HG02884 (cell line): ENCODE measurements at regions not wholly inside any gene's neighbourhood (a gene's known extent, or its start where the extent isn't known, plus 50 kb on each side); places are given as distances from the start of the nearest gene placed in this dataset.

Experiments
- ATAC-seq: cut with Tn5 transposase; IDR thresholded peaks from one replicate; pipeline ENCODE4 v1.9.1; 2021; ENCODE audit warnings: mild to moderate bottlenecking, moderate library complexity; ENCODE audit not compliant: unreplicated experiment

DNA sequence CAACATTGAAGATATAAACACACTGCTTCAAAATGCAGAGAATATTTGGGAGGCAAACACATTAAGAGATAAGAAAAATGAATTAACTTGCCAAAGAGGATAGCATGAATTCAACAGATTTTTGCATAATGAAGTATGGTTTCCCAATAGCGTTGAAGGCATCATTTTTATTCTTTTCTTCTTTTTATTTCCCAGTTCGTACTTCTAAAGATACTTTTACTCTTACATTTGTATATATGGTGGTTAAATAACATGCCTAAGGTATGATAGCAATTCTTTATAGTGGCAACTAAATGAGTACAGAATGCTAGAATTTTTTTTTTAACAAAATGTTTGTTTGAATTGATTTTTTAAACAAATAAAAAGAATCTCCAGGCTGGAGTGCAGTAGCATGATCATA is 473.4 kb upstream of the MARCKS start:
- no peak for ATAC-seq

DNA sequence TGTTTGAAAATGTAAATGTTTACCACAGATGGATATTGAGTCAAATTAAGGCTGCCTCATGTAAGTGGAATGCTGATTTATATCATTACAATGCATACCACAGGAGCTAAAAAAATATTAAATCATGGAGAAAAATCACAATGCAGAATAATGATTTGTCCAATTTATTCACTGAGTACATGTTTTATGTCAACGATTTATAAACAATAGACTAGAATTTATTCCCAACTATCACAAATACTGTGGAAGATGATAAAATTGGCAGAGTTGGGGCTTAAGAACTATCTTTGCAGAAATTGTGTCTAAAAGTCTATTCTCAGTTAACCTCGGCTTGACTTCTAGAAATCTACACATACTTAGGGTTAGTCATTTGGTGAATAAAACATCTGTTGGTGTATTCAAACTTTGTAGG is 472.1 kb upstream of the MARCKS start:
- no peak for ATAC-seq

DNA sequence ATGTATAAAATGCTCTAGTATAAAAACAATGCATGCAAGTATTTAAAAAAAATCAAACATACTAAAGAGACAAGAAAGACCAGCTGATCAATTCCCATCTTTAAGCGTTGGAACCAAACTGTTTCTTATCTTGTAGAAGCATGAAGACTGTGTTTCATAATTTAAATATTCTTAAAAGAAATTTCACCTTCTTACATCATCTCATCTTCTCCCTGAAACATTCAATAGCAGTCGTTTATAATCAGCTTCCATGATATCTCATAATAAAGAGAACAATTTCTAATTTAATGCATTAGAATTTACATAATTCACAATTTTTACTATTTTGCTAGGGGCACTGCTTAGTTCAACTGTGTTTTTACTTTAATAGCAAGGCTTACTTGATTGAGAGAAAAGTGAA is 468.1 kb upstream of the MARCKS start:
- ATAC-seq = no peak

DNA sequence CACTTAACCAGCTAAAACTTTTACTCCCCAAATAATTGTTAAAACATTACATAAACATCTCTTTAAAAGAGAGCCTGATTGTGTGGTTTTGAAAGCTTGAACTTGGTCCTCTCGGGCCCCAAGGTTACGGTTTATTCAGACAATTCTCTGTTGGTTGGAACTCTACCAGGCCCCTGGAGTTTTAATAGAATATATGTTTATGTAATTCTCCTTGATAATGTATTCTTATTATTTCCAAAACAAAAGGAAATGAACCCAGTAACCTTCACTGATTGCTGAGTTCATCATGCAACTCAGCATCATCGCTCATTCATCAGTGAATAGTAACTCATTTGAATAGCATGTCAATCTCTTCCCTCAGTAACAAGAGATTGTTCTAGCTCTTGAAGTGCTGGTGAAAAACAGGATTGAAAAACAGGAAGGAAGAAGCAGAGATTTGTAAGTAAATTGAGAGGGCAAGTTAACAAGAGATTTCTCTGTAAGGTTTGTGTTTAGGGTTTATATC is 464.5 kb upstream of the MARCKS start:
- no peak for ATAC-seq

DNA sequence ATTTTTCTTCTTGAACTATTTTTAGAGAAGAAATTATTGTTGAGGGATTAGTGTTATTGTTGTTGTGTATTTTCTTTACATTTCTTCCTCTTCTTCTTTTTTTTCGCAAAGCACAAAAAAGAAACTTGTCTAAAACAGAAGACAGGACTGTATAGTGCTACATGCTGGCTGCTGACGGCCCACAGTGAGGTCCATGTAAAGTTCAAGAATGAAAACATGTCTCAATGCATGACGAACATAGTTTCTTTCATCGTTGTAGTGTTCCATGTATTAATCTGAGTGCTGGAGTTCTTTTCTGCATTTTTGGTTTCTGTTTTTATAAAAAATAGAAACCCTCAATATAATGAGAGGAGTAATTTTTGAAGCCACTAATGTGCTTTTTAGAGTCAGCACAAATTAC is 462.9 kb upstream of the MARCKS start:
- no peak for ATAC-seq

DNA sequence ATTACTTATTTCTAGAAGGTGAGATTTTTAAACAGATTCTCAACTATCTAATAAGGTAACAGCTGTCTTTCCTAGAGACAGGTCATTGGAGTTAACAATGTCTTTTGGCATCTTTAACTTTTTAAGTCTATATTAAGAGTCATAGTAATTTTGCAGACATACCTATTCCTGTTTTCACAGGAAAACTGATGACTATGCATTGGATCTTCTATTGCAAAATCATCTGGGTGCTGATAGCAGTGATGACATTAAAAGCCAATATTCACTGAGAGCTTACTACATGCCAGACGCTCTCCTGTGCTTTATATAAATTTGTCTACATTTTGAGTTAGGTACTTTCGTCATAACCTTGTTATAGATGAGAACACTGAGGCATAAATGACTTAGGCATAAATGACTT is 462.4 kb upstream of the MARCKS start:
- no peak for ATAC-seq

DNA sequence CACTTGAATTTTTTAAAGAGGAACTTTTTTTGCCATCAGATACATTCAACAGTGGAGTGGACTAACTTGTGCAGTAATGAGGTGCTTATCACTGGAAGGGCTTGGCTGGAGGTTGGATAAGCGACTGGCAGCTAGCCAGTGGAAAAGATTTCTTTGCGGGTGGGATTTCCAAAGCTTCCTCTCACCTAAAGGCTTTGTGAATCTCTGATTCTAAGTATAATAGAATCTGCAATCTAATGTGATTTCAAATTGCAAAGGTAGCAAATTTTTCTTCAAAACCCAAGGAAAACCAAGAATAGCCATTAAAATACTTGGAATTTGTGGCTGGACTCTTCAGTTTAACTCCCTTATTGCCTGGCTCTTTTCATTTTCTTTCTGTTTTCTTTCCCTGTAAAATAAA is 460.4 kb upstream of the MARCKS start:
- no peak for ATAC-seq

DNA sequence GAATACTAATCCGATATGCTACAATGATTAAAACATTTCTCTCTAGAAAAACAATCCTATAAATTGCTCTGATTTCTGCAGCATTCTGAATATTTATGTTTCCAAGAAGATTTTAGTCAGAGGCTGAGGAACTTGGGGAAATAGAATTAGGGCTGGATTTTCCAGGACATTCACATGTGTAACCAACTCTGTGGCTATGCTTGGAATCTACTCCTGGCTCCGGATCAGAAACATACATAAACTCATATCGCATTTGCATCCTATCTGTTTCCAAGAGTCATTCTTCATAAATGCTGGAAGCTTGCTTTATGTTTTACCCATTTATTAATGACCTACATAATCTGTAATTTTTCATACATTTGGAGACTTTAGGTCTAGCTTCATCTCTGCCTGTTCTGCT is 459.9 kb upstream of the MARCKS start:
- ATAC-seq = no peak

DNA sequence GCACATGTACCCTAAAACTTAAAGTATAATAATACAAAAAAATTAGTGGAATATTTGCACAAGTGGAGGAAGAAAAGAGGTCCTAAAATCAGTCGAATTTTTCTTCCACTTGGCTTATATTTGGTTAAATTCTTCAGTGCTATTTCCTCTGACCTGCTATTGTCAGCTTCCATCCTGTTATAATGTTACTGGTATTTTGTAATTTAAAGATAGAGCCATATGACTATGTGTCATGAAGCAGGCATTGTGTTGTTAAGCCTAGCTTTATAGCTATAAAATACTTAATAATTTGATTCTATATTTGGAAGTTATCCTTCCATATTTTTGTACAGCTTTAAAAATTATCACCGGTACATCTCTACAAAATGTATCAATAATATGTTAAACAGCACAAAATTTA is 455.9 kb upstream of the MARCKS start:
- ATAC-seq = no peak

DNA sequence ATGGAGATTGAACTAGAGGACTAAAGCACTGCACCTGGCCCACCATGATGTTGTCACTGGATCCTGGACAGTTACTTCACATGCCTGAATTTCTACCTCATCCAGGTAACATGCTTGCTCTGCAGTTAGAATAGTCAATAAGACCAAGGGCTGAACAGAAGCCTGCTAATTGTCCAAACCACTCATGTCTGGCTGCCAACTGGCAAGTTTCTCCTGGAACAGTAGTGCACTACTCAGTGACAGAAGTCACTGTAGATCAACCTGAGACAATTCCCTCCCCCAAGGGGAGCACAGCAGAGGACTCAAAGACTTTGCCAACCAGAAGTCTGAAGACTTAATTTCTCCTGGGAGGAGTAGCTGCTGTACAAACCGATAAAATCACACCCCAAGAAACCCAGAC is 454.6 kb upstream of the MARCKS start:
- no peak for ATAC-seq

DNA sequence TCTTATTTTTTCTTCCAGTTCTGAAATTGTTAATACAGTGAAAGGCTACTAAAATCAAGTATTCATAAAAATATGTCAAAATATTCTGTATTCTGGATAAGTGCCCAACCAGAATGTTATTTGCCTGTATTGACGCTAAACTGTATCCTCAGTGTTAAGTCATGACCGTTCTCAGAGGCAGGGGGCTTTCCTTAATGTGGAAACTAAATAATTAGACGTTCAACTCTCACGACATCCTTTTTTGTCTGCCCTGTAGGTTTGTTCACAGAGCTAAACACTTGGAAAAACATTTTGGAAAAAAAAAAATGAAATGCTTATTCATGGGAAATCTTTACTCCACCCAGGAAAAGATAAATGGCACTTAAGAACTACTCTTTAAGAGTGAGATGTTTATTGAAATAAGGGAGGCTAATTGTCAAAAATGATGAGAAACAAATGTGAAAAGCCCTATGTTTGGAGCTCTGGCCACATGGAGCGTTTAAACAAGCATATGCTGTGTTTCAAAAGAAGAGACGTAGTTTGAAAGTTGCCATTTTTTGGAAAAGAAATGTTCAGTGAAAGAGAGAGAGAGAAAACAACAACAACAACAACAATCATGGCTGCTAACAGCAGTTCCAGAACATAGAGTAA is 453.1 kb upstream of the MARCKS start:
- ATAC-seq = no peak

DNA sequence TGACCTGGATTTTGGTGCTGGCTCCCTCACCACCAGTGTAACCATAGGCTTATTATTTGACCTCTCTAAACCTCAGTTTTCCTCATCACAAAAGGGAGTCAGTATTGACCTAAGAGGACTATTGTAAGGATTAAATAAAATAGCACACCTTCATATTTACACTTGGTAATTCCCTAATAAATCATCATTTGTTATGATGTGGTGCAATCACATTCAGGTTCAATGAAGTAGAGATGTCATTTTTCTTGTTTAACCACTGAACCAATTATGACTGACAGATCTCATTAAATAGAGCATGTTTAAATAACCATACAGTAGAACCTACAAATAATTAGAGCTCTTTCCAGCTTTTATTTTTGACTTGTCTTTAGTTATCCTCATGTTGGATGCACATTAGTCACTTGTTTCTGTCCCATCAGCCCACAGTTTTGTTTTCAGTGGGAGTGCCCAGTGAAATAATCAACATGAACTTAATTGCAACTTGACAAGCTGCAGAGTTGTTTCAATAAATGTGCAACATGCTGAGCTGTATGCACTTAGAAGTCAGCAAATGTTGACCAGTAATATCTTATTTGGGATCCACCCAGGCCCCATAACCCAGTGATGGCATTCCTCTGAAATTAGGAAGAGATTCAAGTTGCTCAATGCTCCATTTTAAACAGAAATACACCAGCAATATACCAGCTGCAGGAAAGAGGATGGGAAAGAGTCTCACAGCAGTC is 451.7 kb upstream of the MARCKS start:
- no peak for ATAC-seq

DNA sequence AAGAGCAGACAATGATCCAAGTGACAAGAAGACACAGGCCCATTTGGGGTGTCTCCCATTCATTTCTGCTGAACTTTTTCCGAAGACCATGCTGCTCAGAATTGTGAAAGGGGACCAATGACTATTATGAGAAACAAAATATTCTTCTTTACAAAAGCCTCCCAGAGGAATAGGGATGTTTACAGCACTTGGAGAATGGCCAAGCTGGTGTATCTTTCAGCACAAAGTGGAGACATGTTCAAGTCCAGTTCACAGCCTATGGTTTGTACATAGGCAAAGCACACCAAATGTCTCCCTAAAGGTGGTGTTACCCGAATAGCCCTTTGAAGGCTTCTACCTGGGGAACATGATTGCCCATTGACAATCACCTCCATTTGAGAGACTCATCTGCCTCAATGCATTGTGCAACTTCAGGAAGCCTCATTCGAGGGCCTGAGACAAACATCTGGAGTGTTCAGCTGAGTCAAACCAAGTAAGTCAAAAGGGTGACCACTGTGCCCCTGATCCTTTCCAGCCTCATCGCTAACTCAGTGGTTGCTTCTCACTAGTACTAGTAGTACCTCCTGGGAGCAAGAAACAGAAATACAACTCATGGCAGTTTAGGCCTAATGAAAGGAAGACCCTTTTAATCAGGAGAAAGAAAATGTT is 451.0 kb upstream of the MARCKS start:
- no peak for ATAC-seq

DNA sequence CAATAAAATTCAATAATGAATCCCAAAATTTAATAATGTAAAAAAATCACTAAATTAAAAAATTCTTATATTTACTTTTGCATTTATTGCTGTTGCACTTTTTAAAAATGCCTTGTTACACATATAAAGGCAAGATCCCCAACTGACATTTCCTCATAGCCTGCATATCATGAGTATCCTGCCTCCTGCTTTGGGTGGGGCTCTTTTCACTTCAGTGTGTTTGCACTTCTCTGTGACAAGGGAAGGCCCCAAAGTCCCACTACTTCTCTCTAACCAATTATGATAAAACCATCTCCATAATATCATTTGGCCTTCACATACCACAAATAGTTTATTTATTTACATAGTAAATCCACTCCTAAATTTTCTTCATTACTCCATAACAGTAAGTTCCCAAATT is 446.1 kb upstream of the MARCKS start:
- ATAC-seq = no peak

DNA sequence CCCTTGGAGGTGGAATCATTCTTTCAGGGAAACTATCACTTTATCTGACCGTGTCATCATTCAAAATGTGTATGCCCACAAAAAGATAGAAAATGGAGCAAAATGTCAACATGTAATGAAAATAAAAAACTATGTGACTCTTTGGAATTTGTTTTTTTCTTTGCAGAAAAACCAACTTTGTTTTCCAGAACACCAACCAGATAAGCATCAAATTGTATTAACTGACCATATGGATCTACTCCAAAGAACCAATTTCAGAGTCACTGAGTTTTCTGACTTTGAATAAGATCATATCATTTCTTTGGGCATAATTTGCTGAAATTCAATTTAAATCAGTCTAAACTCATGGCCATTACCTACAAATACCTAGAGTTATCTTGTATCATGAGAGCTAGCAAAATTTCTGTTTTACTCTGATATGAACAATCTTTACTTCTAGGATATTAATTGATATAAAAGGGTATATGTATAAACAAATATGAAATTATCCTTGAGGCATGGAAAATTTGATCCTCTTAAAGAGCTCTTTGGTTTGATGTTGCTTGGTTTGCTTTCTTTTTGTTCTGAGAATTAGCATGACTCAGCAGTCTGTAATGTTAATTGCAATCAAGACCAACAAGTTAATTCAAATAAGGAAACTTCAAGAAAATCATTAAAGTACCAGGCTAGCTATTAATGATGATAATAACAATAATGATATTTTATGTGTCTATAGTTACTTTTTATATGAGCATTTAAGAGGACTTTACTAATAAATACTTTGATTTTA is 444.4 kb upstream of the MARCKS start:
- no peak for ATAC-seq

DNA sequence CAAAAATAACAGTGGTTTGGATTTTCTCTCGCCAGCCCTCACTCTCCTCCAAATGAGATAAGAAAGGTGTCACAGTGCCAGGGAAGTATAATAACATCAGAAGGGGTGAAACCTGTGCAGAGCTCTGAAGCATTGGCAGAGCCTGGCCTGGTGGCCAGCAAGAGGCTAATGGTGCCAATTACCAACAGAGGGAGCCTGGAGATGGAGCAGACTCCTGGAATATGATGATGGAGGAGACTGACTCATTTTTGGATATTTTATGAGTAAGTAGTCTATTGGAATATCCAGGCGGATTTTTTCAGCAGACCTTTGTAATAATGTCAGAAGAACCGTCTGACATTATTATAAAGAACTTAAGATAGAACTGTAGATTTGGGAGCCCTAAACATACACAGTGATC is 442.6 kb upstream of the MARCKS start:
- ATAC-seq = no peak

DNA sequence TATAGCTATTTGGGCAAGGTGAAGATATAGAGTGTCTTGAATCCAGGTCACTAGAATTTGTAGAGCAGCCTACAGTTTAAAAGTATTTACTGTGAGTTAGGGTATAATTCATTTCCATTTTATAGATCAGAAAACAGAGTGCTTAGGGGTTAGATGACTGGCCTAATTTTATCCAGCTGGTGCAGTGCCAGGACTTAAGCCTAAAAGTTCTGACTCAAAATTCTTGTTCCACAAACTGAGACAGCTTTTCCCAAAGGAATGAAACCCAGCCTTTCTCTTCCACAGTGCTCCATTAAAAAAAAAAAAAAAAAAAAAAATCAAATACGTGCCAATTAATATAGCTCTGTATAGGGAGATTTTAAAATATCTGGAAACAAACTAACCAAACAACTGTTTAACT is 441.0 kb upstream of the MARCKS start:
- no peak for ATAC-seq

DNA sequence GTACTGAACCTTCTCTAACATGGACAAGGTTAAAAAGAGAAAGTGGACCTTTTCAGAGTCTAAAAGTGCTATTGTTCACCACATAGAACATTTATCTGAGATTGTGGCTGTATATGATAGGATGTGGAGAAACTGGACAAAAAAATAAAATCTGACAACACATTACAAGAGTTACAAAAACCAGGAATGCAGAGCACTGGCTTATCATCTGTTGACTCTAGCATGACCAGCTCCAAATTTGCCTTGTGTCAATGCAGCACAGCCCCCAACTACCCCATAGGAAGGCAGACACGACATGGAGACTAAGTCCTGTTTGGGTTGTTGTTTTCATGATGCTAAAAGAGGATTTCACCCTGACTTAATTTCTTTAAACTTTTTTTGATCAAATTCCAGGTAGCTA is 436.9 kb upstream of the MARCKS start:
- ATAC-seq = no peak

DNA sequence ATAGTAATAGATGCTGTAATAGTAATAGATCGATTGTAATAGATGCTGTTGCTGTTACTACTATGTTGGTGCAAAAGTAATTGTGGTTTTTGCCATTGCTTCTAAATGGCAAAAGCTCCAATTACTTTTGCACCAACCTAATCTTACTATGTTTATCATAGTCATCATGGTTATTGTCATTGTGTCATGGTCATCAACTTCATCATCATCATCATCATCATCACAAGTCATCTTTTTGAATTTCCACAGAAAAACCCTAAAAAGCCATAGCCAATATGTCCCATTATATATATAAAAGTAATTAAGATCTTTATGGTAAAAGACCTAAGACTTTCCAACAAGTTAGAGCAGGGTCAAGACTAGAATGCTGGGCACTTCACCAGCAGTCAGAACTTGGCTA is 435.1 kb upstream of the MARCKS start:
- ATAC-seq = no peak

DNA sequence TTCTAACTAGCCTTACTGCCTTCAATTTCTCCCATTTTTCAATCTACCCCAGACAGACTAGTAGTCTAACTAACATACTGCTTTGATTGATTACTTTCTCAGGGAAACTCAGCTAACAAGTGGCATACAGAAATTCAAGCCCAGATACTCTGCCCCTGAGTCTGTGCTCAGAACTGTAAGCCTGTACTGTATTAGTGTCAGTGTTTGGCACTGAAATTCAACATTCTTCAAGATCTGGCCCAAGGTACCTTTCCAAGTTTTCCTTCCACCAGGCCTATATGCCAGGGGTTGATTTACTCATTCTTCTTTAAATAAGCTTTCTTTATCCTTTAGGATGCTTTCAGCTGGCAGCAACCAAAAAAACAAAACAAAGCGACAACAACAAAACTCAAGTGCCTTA is 433.2 kb upstream of the MARCKS start:
- no peak for ATAC-seq

DNA sequence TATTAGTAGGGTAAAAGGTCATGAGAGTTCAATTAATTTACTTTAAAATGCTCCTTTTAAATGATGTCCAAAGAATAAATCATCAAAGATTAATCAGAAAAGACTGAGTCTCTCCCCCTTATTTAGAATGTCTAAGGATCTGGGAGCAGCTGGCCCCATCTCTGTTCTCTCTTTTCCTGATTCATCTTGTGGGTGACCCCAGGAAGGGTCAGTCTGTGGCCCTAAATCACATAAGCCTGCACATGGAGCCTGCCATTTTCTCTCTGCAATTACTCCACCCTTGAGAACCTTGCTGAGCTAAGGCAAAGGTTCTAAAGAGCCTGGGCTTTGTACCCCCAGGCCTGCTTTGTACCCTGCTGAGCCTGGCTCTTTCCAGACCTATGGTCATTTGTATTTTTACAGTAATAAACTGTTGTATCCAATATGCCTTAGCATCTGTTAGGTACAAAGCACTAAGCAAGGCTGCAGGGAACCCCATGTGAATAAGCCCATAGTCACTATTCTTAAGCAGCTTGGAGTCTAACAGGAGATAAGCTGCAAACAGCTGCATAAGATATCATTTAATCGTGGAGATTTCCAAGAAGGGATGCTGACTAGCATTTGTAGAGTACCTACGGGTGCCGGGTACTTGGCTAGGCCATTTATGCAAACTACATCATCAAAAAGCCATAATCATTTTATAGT is 431.0 kb upstream of the MARCKS start:
- ATAC-seq = no peak
